H1 (cell line): ENCODE measurements at regions not wholly inside any gene's neighbourhood (a gene's known extent, or its start where the extent isn't known, plus 50 kb on each side); places are given as distances from the start of the nearest gene placed in this dataset.

Experiments
- SIX5 ChIP-seq: IDR thresholded peaks from 2 replicates; pipeline ENCODE4 v1.6.1; 2011; ENCODE audit warnings: mild to moderate bottlenecking, low read depth, low read length
- TCF12 ChIP-seq: IDR thresholded peaks from 2 replicates; pipeline ENCODE4 v1.6.1; 2011; ENCODE audit warnings: low read depth, mild to moderate bottlenecking, low read length

GRCh38 chr2:221283896-221284545 lies 288.1 kb downstream of the EPHA4 start (continued):
- no peak for TF ChIP-seq TCF12
- TF ChIP-seq SIX5 = no peak
